HAP-1 (cell line): ENCODE measurements at regions not wholly inside any gene's neighbourhood (a gene's known extent, or its start where the extent isn't known, plus 50 kb on each side); places are given as distances from the start of the nearest gene placed in this dataset.

Experiments
- DNase-seq, 2 experiments: peaks; one replicate each; pipeline ENCODE4 v3.0.0-alpha.2; 2016 to 2020; ENCODE audit warnings: low spot score in 2 of 2
- H3K27me3 ChIP-seq: fragments of 250-450 bp; sonication (Bioruptor Pico); 2 replicates; pipeline ENCODE4 v1.5.1; 2020; ENCODE audit warnings: low read depth, mild to moderate bottlenecking, moderate library complexity
- H3K36me3 ChIP-seq: fragments of 250-450 bp; sonication (Bioruptor Pico); replicated peaks from 2 replicates; pipeline ENCODE4 v1.5.1; 2020; ENCODE audit warnings: mild to moderate bottlenecking
- H3K4me1 ChIP-seq: fragments of 250-450 bp; sonication (Bioruptor Pico); 2 replicates; pipeline ENCODE4 v1.5.1; 2020; ENCODE audit warnings: mild to moderate bottlenecking
- H3K4me3 ChIP-seq: fragments of 250-450 bp; sonication (Bioruptor Pico); 2 replicates; pipeline ENCODE4 v1.5.1; 2020; ENCODE audit warnings: mild to moderate bottlenecking, moderate library complexity
- H3K9me3 ChIP-seq: fragments of 250-450 bp; sonication (Bioruptor Pico); 2 replicates; pipeline ENCODE4 v1.5.1; 2020; ENCODE audit warnings: mild to moderate bottlenecking, moderate library complexity
- in situ Hi-C: fragments of 300-500 bp; cut with MboI; formaldehyde crosslinking; loops from 3 replicates; pipeline ENCODE4 v1.14.3; 2020; ENCODE audit warnings: low sequenced_read_pairs, inconsistent platforms, mixed read lengths

GRCh38 chr2:66679442-66679841 is 244.5 kb downstream of the MEIS1 start:
- Histone ChIP-seq H3K36me3 (no peaks in the 10 kb centered on the region), H3K27me3 (peaks cover 6% of the 10 kb centered on the region; the same call in 1 of the 2 replicates), H3K4me1 (peaks cover 16% of the 10 kb centered on the region), H3K4me3 (no peak overlapping the region), H3K9me3 (no peaks in the 10 kb centered on the region)
- in situ Hi-C loops = loop anchor here (25.0 kb wide), 1 partner anchor 242 kb away; the partner anchor contains the start of gene MEIS1
- DNase-seq = peak; percentile 78 to 98

- in situ Hi-C loops = loop anchor here (25.0 kb wide), 1 partner anchor 245 kb away; the partner anchor contains the start of gene MEIS1
- H3K4me1 ChIP-seq = peaks cover 31% of the 10 kb centered on the region
- no peaks in the 10 kb centered on the region for H3K9me3 ChIP-seq
- H3K27me3 ChIP-seq = no peaks in the 10 kb centered on the region; the same call in 1 of the 2 replicates
- H3K4me3 ChIP-seq = no peak overlapping the region
- H3K36me3 ChIP-seq = no peaks in the 10 kb centered on the region
- no peak for DNase-seq
These were observed 247.6 kb downstream of the MEIS1 start for GRCh38 chr2:66682476-66682875.

GRCh38 chr2:66683064-66683463 is 248.1 kb downstream of the MEIS1 start:
- no peaks in the 10 kb centered on the region for H3K36me3 ChIP-seq
- H3K4me1 ChIP-seq = peaks cover 31% of the 10 kb centered on the region
- no peak for DNase-seq
- no peaks in the 10 kb centered on the region; the same call in 1 of the 2 replicates for H3K27me3 ChIP-seq
- in situ Hi-C loops = loop anchor here (25.0 kb wide), 1 partner anchor 246 kb away; the partner anchor contains the start of gene MEIS1
- H3K9me3 ChIP-seq = no peaks in the 10 kb centered on the region
- no peak overlapping the region for H3K4me3 ChIP-seq

GRCh38 chr2:66683599-66683998 is 248.7 kb downstream of the MEIS1 start:
- DNase-seq = no peak
- no peak overlapping the region for H3K4me3 ChIP-seq
- H3K36me3 ChIP-seq = no peaks in the 10 kb centered on the region
- no peaks in the 10 kb centered on the region for H3K9me3 ChIP-seq
- H3K27me3 ChIP-seq = no peaks in the 10 kb centered on the region; the same call in 1 of the 2 replicates
- in situ Hi-C loops = loop anchor here (25.0 kb wide), 1 partner anchor 246 kb away; the partner anchor contains the start of gene MEIS1
- peaks cover 31% of the 10 kb centered on the region for H3K4me1 ChIP-seq

GRCh38 chr2:66684289-66684688 is 249.4 kb downstream of the MEIS1 start:
- no peak for DNase-seq
- no peak overlapping the region for H3K4me3 ChIP-seq
- in situ Hi-C loops = loop anchor here (25.0 kb wide), 1 partner anchor 247 kb away; the partner anchor contains the start of gene MEIS1
- H3K4me1 ChIP-seq = peaks cover 25% of the 10 kb centered on the region
- no peaks in the 10 kb centered on the region for H3K9me3 ChIP-seq
- no peaks in the 10 kb centered on the region for H3K27me3 ChIP-seq
- no peaks in the 10 kb centered on the region for H3K36me3 ChIP-seq

GRCh38 chr2:66686755-66687154 is 251.8 kb downstream of the MEIS1 start:
- H3K4me3 ChIP-seq = no peak overlapping the region
- H3K9me3 ChIP-seq = no peaks in the 10 kb centered on the region

GRCh38 chr2:66688951-66689350 is 254.0 kb downstream of the MEIS1 start:
- Histone ChIP-seq H3K27me3 (no peaks in the 10 kb centered on the region), H3K36me3 (no peaks in the 10 kb centered on the region), H3K4me3 (no peak overlapping the region), H3K4me1 (peaks cover 50% of the 10 kb centered on the region), H3K9me3 (no peaks in the 10 kb centered on the region)
- in situ Hi-C loops = loop anchor here (25.0 kb wide), 1 partner anchor 252 kb away; the partner anchor contains the start of gene MEIS1
- DNase-seq = no peak

More at GRCh38 chr2:66686755-66687154, 251.8 kb downstream of the MEIS1 start:
- Histone ChIP-seq H3K4me1 (peaks cover 28% of the 10 kb centered on the region), H3K36me3 (no peaks in the 10 kb centered on the region), H3K27me3 (no peaks in the 10 kb centered on the region)
- peak in 1 of 2 experiments; percentile 33 for DNase-seq
- in situ Hi-C loops = loop anchor here (25.0 kb wide), 1 partner anchor 249 kb away; the partner anchor contains the start of gene MEIS1

- Histone ChIP-seq H3K9me3 (no peaks in the 10 kb centered on the region), H3K27me3 (no peaks in the 10 kb centered on the region), H3K4me1 (peaks cover 54% of the 10 kb centered on the region), H3K36me3 (no peaks in the 10 kb centered on the region), H3K4me3 (no peak overlapping the region)
- no peak for DNase-seq
- in situ Hi-C loops = loop anchor here (25.0 kb wide), 1 partner anchor 252 kb away; the partner anchor contains the start of gene MEIS1
These were observed 254.6 kb downstream of the MEIS1 start for GRCh38 chr2:66689456-66690051.

GRCh38 chr2:66691031-66691965 is 256.4 kb downstream of the MEIS1 start:
- H3K36me3 ChIP-seq = no peaks in the 10 kb centered on the region
- H3K4me1 ChIP-seq = peaks cover 58% of the 10 kb centered on the region
- in situ Hi-C loops = loop anchor here (25.0 kb wide), 1 partner anchor 254 kb away; the partner anchor contains the start of gene MEIS1
- no peak overlapping the region for H3K4me3 ChIP-seq
- peaks cover 2% of the 10 kb centered on the region; the same call in 1 of the 2 replicates for H3K27me3 ChIP-seq
- no peaks in the 10 kb centered on the region for H3K9me3 ChIP-seq
- peak in 1 of 2 experiments; percentile 46 for DNase-seq

GRCh38 chr2:66692521-66693054 is 257.7 kb downstream of the MEIS1 start:
- Histone ChIP-seq H3K27me3 (peaks cover 2% of the 10 kb centered on the region; the same call in 1 of the 2 replicates), H3K36me3 (no peaks in the 10 kb centered on the region), H3K4me1 (peaks cover 48% of the 10 kb centered on the region), H3K4me3 (no peak overlapping the region), H3K9me3 (no peaks in the 10 kb centered on the region)
- in situ Hi-C loops = loop anchor here (25.0 kb wide), 1 partner anchor 255 kb away; the partner anchor contains the start of gene MEIS1
- no peak for DNase-seq

- in situ Hi-C loops = loop anchor here (25.0 kb wide), 1 partner anchor 256 kb away; the partner anchor contains the start of gene MEIS1
- no peaks in the 10 kb centered on the region for H3K9me3 ChIP-seq
- peak in 1 of 2 experiments; percentile 23 for DNase-seq
- no peaks in the 10 kb centered on the region for H3K36me3 ChIP-seq
- H3K4me1 ChIP-seq = peaks cover 53% of the 10 kb centered on the region
- peaks cover 2% of the 10 kb centered on the region; the same call in 1 of the 2 replicates for H3K27me3 ChIP-seq
- H3K4me3 ChIP-seq = no peak overlapping the region
These were observed 258.4 kb downstream of the MEIS1 start for GRCh38 chr2:66693076-66693965.

- Histone ChIP-seq H3K27me3 (peaks cover 2% of the 10 kb centered on the region; the same call in 1 of the 2 replicates), H3K36me3 (no peaks in the 10 kb centered on the region), H3K4me1 (peaks cover 60% of the 10 kb centered on the region), H3K4me3 (no peak overlapping the region), H3K9me3 (no peaks in the 10 kb centered on the region)
- in situ Hi-C loops = loop anchor here (25.0 kb wide), 1 partner anchor 257 kb away; the partner anchor contains the start of gene MEIS1
- no peak for DNase-seq
These were observed 259.3 kb downstream of the MEIS1 start for GRCh38 chr2:66694087-66694860.
